ENCODE measurements at regions not wholly inside any gene's neighbourhood (a gene's known extent, or its start where the extent isn't known, plus 50 kb on each side); places are given as distances from the start of the nearest gene placed in this dataset.

- Histone ChIP-seq H3K27ac (ENCODE audit: poor library complexity, severe bottlenecking) (no peak overlapping the region), H3K36me3 (ENCODE audit: low read depth) (no peaks in the 10 kb centered on the region), H3K9me3 (ENCODE audit: severe bottlenecking) (no peaks in the 10 kb centered on the region), H3K4me1 (ENCODE audit: insufficient read depth, poor library complexity, severe bottlenecking) (no peaks in the 10 kb centered on the region), H3K27me3 (ENCODE audit: insufficient read depth, poor library complexity, severe bottlenecking) (no peaks in the 10 kb centered on the region), H3K4me3 (ENCODE audit: severe bottlenecking) (no peak overlapping the region)
- DNase-seq (ENCODE audit: low spot score) (no peak), ATAC-seq (ENCODE audit: low read depth) (no peak)
- no peak for TF ChIP-seq CTCF (IDR thresholded peaks at IDR 0.05; ENCODE audit: poor library complexity, severe bottlenecking)
Observed at GRCh38 chrX:17932781-17933180, 71.7 kb upstream of the RAI2 start.

GRCh38 chrX:17931855-17932254, 70.8 kb upstream of the RAI2 start:
- no peak overlapping the region for H3K27ac ChIP-seq (ENCODE audit: poor library complexity, severe bottlenecking)
- H3K36me3 ChIP-seq (ENCODE audit: low read depth), result no peaks in the 10 kb centered on the region
- no peaks in the 10 kb centered on the region for H3K4me1 ChIP-seq (ENCODE audit: insufficient read depth, poor library complexity, severe bottlenecking)
- no peak for DNase-seq (ENCODE audit: low spot score)
- no peak for ATAC-seq (ENCODE audit: low read depth)
- H3K4me3 ChIP-seq (ENCODE audit: severe bottlenecking), result no peak overlapping the region
- H3K27me3 ChIP-seq (ENCODE audit: insufficient read depth, poor library complexity, severe bottlenecking), result no peaks in the 10 kb centered on the region
- no peak for TF ChIP-seq CTCF (IDR thresholded peaks at IDR 0.05; ENCODE audit: poor library complexity, severe bottlenecking)
- H3K9me3 ChIP-seq (ENCODE audit: severe bottlenecking), result no peaks in the 10 kb centered on the region

GRCh38 chrX:17930850-17931249, 69.8 kb upstream of the RAI2 start:
- DNase-seq (ENCODE audit: low spot score) (no peak), ATAC-seq (ENCODE audit: low read depth) (no peak)
- Histone ChIP-seq H3K36me3 (ENCODE audit: low read depth) (no peaks in the 10 kb centered on the region), H3K4me1 (ENCODE audit: insufficient read depth, poor library complexity, severe bottlenecking) (no peaks in the 10 kb centered on the region), H3K4me3 (ENCODE audit: severe bottlenecking) (no peak overlapping the region), H3K27ac (ENCODE audit: poor library complexity, severe bottlenecking) (no peak overlapping the region), H3K9me3 (ENCODE audit: severe bottlenecking) (no peaks in the 10 kb centered on the region), H3K27me3 (ENCODE audit: insufficient read depth, poor library complexity, severe bottlenecking) (no peaks in the 10 kb centered on the region)
- TF ChIP-seq CTCF (IDR thresholded peaks at IDR 0.05; ENCODE audit: poor library complexity, severe bottlenecking), result no peak

- Histone ChIP-seq H3K9me3 (ENCODE audit: severe bottlenecking) (no peaks in the 10 kb centered on the region), H3K36me3 (ENCODE audit: low read depth) (no peaks in the 10 kb centered on the region), H3K27me3 (ENCODE audit: insufficient read depth, poor library complexity, severe bottlenecking) (no peaks in the 10 kb centered on the region), H3K4me3 (ENCODE audit: severe bottlenecking) (no peak overlapping the region), H3K27ac (ENCODE audit: poor library complexity, severe bottlenecking) (no peak overlapping the region), H3K4me1 (ENCODE audit: insufficient read depth, poor library complexity, severe bottlenecking) (no peaks in the 10 kb centered on the region)
- TF ChIP-seq CTCF (IDR thresholded peaks at IDR 0.05; ENCODE audit: poor library complexity, severe bottlenecking), result no peak
- no peak for DNase-seq (ENCODE audit: low spot score)
- no peak for ATAC-seq (ENCODE audit: low read depth)
Observed at GRCh38 chrX:17923546-17923945, 62.4 kb upstream of the RAI2 start.

GRCh38 chrX:17922303-17922702, 61.2 kb upstream of the RAI2 start:
- ATAC-seq (ENCODE audit: low read depth) (no peak), DNase-seq (ENCODE audit: low spot score) (no peak)
- H3K4me1 ChIP-seq (ENCODE audit: insufficient read depth, poor library complexity, severe bottlenecking), result no peaks in the 10 kb centered on the region
- H3K4me3 ChIP-seq (ENCODE audit: severe bottlenecking), result no peak overlapping the region
- no peaks in the 10 kb centered on the region for H3K27me3 ChIP-seq (ENCODE audit: insufficient read depth, poor library complexity, severe bottlenecking)
- no peak for TF ChIP-seq CTCF (IDR thresholded peaks at IDR 0.05; ENCODE audit: poor library complexity, severe bottlenecking)
- H3K27ac ChIP-seq (ENCODE audit: poor library complexity, severe bottlenecking), result no peak overlapping the region
- no peaks in the 10 kb centered on the region for H3K9me3 ChIP-seq (ENCODE audit: severe bottlenecking)
- no peaks in the 10 kb centered on the region for H3K36me3 ChIP-seq (ENCODE audit: low read depth)

Measured in RWPE2 (cell line).